Sciatic nerve (tissue), 2 donors: ENCODE measurements at regions not wholly inside any gene's neighbourhood (a gene's known extent, or its start where the extent isn't known, plus 50 kb on each side); places are given as distances from the start of the nearest gene placed in this dataset.
"Not testable (repeated sequence)": the region's sequence is repeated elsewhere in the genome, so short reads cannot be mapped to it uniquely, and the experiment has no call there.

Source experiments
- ATAC-seq: fragments of 200-7000 bp; cut with Tn5 transposase; one replicate; pipeline ENCODE4 v1.9.1; 2020; ENCODE audit warnings: mild to moderate bottlenecking, moderate library complexity
- DNase-seq: peaks from one replicate; pipeline ENCODE4 v3.0.0-alpha.2; 2020; ENCODE audit warnings: low spot score
- intact Hi-C: fragments of 100-400 bp; cut with DNase I; formaldehyde crosslinking; loops from one replicate; pipeline ENCODE4 v1.14.2; 2022
- donor health status: DM: no; HTN: no; CAD: no.
- donor health status: DM: no; HTN: no; CAD: no.

- no peak for DNase-seq
- ATAC-seq: no peak
- intact Hi-C loops: no loop called here
Measured at GRCh38 chr14:106343626-106344025, 817.2 kb downstream of the TMEM121 start.

- DNase-seq, ATAC-seq, intact Hi-C loops: not testable (repeated sequence)
Measured at GRCh38 chr14:106344065-106344614, 817.8 kb downstream of the TMEM121 start.

GRCh38 chr14:106344791-106345479 is 818.6 kb downstream of the TMEM121 start:
- DNase-seq, intact Hi-C loops: not testable (repeated sequence)

GRCh38 chr14:106346084-106346483 is 819.7 kb downstream of the TMEM121 start:
- no peak for ATAC-seq
- intact Hi-C loops: no loop called here
- DNase-seq: no peak

More at GRCh38 chr14:106344791-106345479, 818.6 kb downstream of the TMEM121 start:
- ATAC-seq: not testable (repeated sequence)

GRCh38 chr14:106346534-106347290 is 820.3 kb downstream of the TMEM121 start:
- ATAC-seq (no peak), DNase-seq (no peak)
- intact Hi-C loops: no loop called here

GRCh38 chr14:106347291-106347778 is 821.0 kb downstream of the TMEM121 start:
- intact Hi-C loops: no loop called here
- DNase-seq (no peak), ATAC-seq (no peak)

- intact Hi-C loops: no loop called here
- ATAC-seq (no peak), DNase-seq (no peak)
Measured at GRCh38 chr14:106347890-106348755, 821.7 kb downstream of the TMEM121 start.

- intact Hi-C loops, DNase-seq, ATAC-seq: not testable (repeated sequence)
Measured at GRCh38 chr14:106348873-106349540, 822.6 kb downstream of the TMEM121 start.

GRCh38 chr14:106349678-106350457 is 823.5 kb downstream of the TMEM121 start:
- DNase-seq, ATAC-seq, intact Hi-C loops: not testable (repeated sequence)

- DNase-seq, ATAC-seq, intact Hi-C loops: not testable (repeated sequence)
Measured at GRCh38 chr14:106355007-106355791, 828.8 kb downstream of the TMEM121 start.

GRCh38 chr14:106355881-106356642 is 829.7 kb downstream of the TMEM121 start:
- intact Hi-C loops, DNase-seq, ATAC-seq: not testable (repeated sequence)

GRCh38 chr14:106356643-106356930 is 830.2 kb downstream of the TMEM121 start:
- DNase-seq, intact Hi-C loops, ATAC-seq: not testable (repeated sequence)

GRCh38 chr14:106359157-106359887 is 832.9 kb downstream of the TMEM121 start:
- DNase-seq, intact Hi-C loops, ATAC-seq: not testable (repeated sequence)

GRCh38 chr14:106365371-106365770 is 839.0 kb downstream of the TMEM121 start:
- DNase-seq, ATAC-seq, intact Hi-C loops: not testable (repeated sequence)

GRCh38 chr14:106365894-106366293 is 839.5 kb downstream of the TMEM121 start:
- intact Hi-C loops, ATAC-seq, DNase-seq: not testable (repeated sequence)
